Keratinocyte (primary cell): ENCODE measurements at regions not wholly inside any gene's neighbourhood (a gene's known extent, or its start where the extent isn't known, plus 50 kb on each side); places are given as distances from the start of the nearest gene placed in this dataset.

Experiments used
- DNase-seq: peaks from one replicate; pipeline ENCODE4 v3.0.0-alpha.2; 2011; ENCODE audit warnings: low read depth, missing footprints, low spot score
- FAIRE-seq: peaks from 2 replicates; lab custom pipeline; 2011; peaks lifted over from hg19 to GRCh38; lab: Jason Lieb, UNC
- H2AFZ ChIP-seq: 2 replicates; pipeline ENCODE4 v1.6.0; 2012; ENCODE audit warnings: low read length, control low read depth, inconsistent platforms; ENCODE audit not compliant: control insufficient read depth
- H3K27ac ChIP-seq: 2 replicates; pipeline ENCODE4 v1.5.1; 2011; ENCODE audit warnings: low read length; ENCODE audit not compliant: control insufficient read depth, insufficient read depth
- H3K27me3 ChIP-seq: 3 replicates; pipeline ENCODE4 v1.6.0; 2011; ENCODE audit warnings: low read length; ENCODE audit not compliant: control insufficient read depth, insufficient read depth; ENCODE audit errors: extremely low read depth
- H3K36me3 ChIP-seq, 2 experiments: 2 replicates in 1 of 2; 3 replicates in 1 of 2; pipeline ENCODE4 v1.5.1; 2011; ENCODE audit warnings: low read length in 2 of 2, mild to moderate bottlenecking in 1 of 2; ENCODE audit not compliant: control insufficient read depth in 2 of 2, insufficient read depth in 2 of 2; ENCODE audit errors: extremely low read depth in 1 of 2
- H3K4me1 ChIP-seq: 3 replicates; pipeline ENCODE4 v1.5.1; 2011; ENCODE audit warnings: low read length; ENCODE audit not compliant: control insufficient read depth, insufficient read depth; ENCODE audit errors: extremely low read depth
- H3K4me2 ChIP-seq: 3 replicates; pipeline ENCODE4 v1.6.0; 2011; ENCODE audit warnings: low read depth, low read length; ENCODE audit not compliant: control insufficient read depth, insufficient read depth; ENCODE audit errors: extremely low read depth
- H3K4me3 ChIP-seq, 3 experiments: fragments of 200-600 bp in 1 of 3; sonication (generic) in 1 of 3; 2 replicates in 2 of 3; 3 replicates in 1 of 3; pipeline ENCODE4 v1.5.1; 2011 to 2016; ENCODE audit warnings: low read length in 3 of 3, mild to moderate bottlenecking in 3 of 3, control low read depth in 2 of 3, inconsistent platforms in 1 of 3, low read depth in 1 of 3, mixed read lengths in 1 of 3, mixed run types in 1 of 3, moderate library complexity in 1 of 3; ENCODE audit not compliant: control insufficient read depth in 2 of 3, insufficient read depth in 2 of 3; ENCODE audit errors: extremely low read depth in 1 of 3
- H3K79me2 ChIP-seq: 2 replicates; pipeline ENCODE4 v1.6.0; 2012; ENCODE audit warnings: low read length; ENCODE audit not compliant: control insufficient read depth, insufficient read depth
- H3K9ac ChIP-seq: 3 replicates; pipeline ENCODE4 v1.6.0; 2011; ENCODE audit warnings: low read length; ENCODE audit not compliant: control insufficient read depth, insufficient read depth; ENCODE audit errors: extremely low read depth
- H3K9me1 ChIP-seq: 3 replicates; pipeline ENCODE4 v1.6.0; 2011; ENCODE audit warnings: low read length; ENCODE audit not compliant: control insufficient read depth, insufficient read depth; ENCODE audit errors: extremely low read depth
- H3K9me3 ChIP-seq: 2 replicates; pipeline ENCODE4 v1.5.1; 2012; ENCODE audit warnings: low read depth, low read length; ENCODE audit not compliant: control insufficient read depth
- H4K20me1 ChIP-seq: 3 replicates; pipeline ENCODE4 v1.6.0; 2011; ENCODE audit warnings: low read length; ENCODE audit not compliant: control insufficient read depth, insufficient read depth; ENCODE audit errors: extremely low read depth
- CTCF ChIP-seq, 3 experiments: IDR thresholded peaks in 1 of 3; conservative IDR thresholded peaks in 1 of 3; optimal IDR thresholded peaks in 1 of 3; 2 replicates in 2 of 3; 3 replicates in 1 of 3; pipeline versions ENCODE3 to v1.5.1; 2011; ENCODE audit warnings: low read length in 3 of 3, mild to moderate bottlenecking in 3 of 3, moderate library complexity in 2 of 3, control low read depth in 1 of 3, inconsistent platforms in 1 of 3; ENCODE audit not compliant: insufficient read depth in 2 of 3; ENCODE audit errors: extremely low read depth in 1 of 3
- EZH2 ChIP-seq: IDR thresholded peaks from one replicate; pipeline ENCODE4 v1.6.1; 2012; ENCODE audit warnings: inconsistent platforms, mild to moderate bottlenecking, low read length, moderate library complexity
- dilution Hi-C: fragments of 300-500 bp; cut with MboI; formaldehyde crosslinking; loops from one replicate; pipeline ENCODE4 v1.7.0; 2020; ENCODE audit warnings: low sequenced_read_pairs; ENCODE audit not compliant: extremely low pct_ligation_motif_present

GRCh38 chr15:70566047-70566835 lies 197.1 kb downstream of the UACA start:
- Histone ChIP-seq H3K4me3 (no peak overlapping the region), H3K79me2 (no peaks in the 10 kb centered on the region), H2AFZ (no peak overlapping the region), H3K27ac (no peak overlapping the region), H3K27me3 (peaks cover 22% of the 10 kb centered on the region), H3K9me1 (no peaks in the 10 kb centered on the region), H3K4me2 (no peak overlapping the region), H3K4me1 (no peaks in the 10 kb centered on the region), H3K9me3 (no peaks in the 10 kb centered on the region), H3K36me3 (no peaks in the 10 kb centered on the region), H4K20me1 (no peaks in the 10 kb centered on the region), H3K9ac (no peak overlapping the region)
- FAIRE-seq, result no peak
- TF ChIP-seq CTCF (optimal IDR thresholded peaks at IDR 0.05 in 1 of 3, IDR thresholded peaks at IDR 0.05 in 1 of 3, conservative IDR thresholded peaks at IDR 0.05 in 1 of 3; ENCODE audit: extremely low read depth in 1 of 3, insufficient read depth in 2 of 3, low read length in 3 of 3) (no peak), EZH2 (no peak)
- DNase-seq, result no peak
- dilution Hi-C loops, result no loop called here

GRCh38 chr15:70563561-70564095 lies 199.7 kb downstream of the UACA start:
- Histone ChIP-seq H2AFZ (no peak overlapping the region), H3K9ac (no peak overlapping the region), H3K9me3 (no peaks in the 10 kb centered on the region), H3K9me1 (no peaks in the 10 kb centered on the region), H3K4me3 (no peak overlapping the region), H4K20me1 (peaks cover 2% of the 10 kb centered on the region), H3K4me2 (no peak overlapping the region), H3K79me2 (no peaks in the 10 kb centered on the region), H3K36me3 (no peaks in the 10 kb centered on the region), H3K4me1 (no peaks in the 10 kb centered on the region), H3K27me3 (peaks cover 43% of the 10 kb centered on the region), H3K27ac (no peak overlapping the region)
- DNase-seq (no peak), FAIRE-seq (no peak)
- TF ChIP-seq EZH2 (no peak), CTCF (optimal IDR thresholded peaks at IDR 0.05 in 1 of 3, IDR thresholded peaks at IDR 0.05 in 1 of 3, conservative IDR thresholded peaks at IDR 0.05 in 1 of 3; ENCODE audit: extremely low read depth in 1 of 3, insufficient read depth in 2 of 3, low read length in 3 of 3) (no peak)
- dilution Hi-C loops, result no loop called here
